GM12878 (cell line): ENCODE measurements at regions not wholly inside any gene's neighbourhood (a gene's known extent, or its start where the extent isn't known, plus 50 kb on each side); places are given as distances from the start of the nearest gene placed in this dataset.
"Not testable (repeated sequence)": the region's sequence is repeated elsewhere in the genome, so short reads cannot be mapped to it uniquely, and the experiment has no call there.

Source experiments
- ATAC-seq: fragments of 200-7000 bp; cut with Tn5 transposase; 3 replicates; pipeline ENCODE4 v1.9.1; 2020; ENCODE audit warnings: mild to moderate bottlenecking, moderate library complexity
- BruUV-seq: library from RNA; stranded (reverse); fragments of 400-500 nt; replicated peaks from 2 replicates; lab custom pipeline; 2021; lab: Mats Ljungman, UMichigan
- CTCF ChIA-PET: fragments of 300-600 bp; sonication (Branson Sonifier 250); formaldehyde crosslinking; extraction: SDS; loops from one replicate; lab custom pipeline; 2021; ENCODE audit warnings: inconsistent platforms; lab: Yijun Ruan, JAX
- POLR2A ChIA-PET: fragments of 350-600 bp; formaldehyde crosslinking; extraction: SDS; loops from one replicate; lab custom pipeline; 2021; ENCODE audit warnings: inconsistent platforms; lab: Charles Lee
- RAD21 ChIA-PET: fragments of 300-600 bp; sonication (Branson Sonifier 250); formaldehyde crosslinking; loops from one replicate; lab custom pipeline; 2023; ENCODE audit warnings: antibody characterized with exemption; ENCODE audit not compliant: unreplicated experiment; lab: Charles Lee
- SMC1A ChIA-PET: fragments of 300-600 bp; sonication (Branson Sonifier 250); formaldehyde crosslinking; loops from one replicate; lab custom pipeline; 2023; ENCODE audit not compliant: unreplicated experiment, uncharacterized antibody; lab: Charles Lee
- DNase-seq: peaks from one replicate; pipeline ENCODE4 v3.0.0-alpha.2; 2011; ENCODE audit warnings: low read depth, low spot score
- FAIRE-seq: peaks from 3 replicates; lab custom pipeline; 2011; peaks lifted over from hg19 to GRCh38; lab: Jason Lieb, UNC
- H2AFZ ChIP-seq: 2 replicates; pipeline ENCODE4 v1.6.0; 2011; ENCODE audit warnings: low read depth, low read length, control low read depth; ENCODE audit not compliant: control insufficient read depth
- H3K27ac ChIP-seq: 2 replicates; pipeline ENCODE4 v1.5.1; 2011; ENCODE audit warnings: control low read depth; ENCODE audit not compliant: control insufficient read depth, insufficient read depth
- H3K27me3 ChIP-seq, 2 experiments: replicated peaks in 1 of 2; 2 replicates each; pipeline versions ENCODE4 v1.6.0 to v1.6.1; 2011; ENCODE audit warnings: low read length in 1 of 2; ENCODE audit not compliant: control insufficient read depth in 2 of 2, insufficient read depth in 2 of 2
- H3K36me3 ChIP-seq, 2 experiments: 2 replicates each; pipeline ENCODE4 v1.5.1; 2011; ENCODE audit warnings: low read length in 1 of 2; ENCODE audit not compliant: control insufficient read depth in 2 of 2, insufficient read depth in 2 of 2
- H3K4me1 ChIP-seq: 2 replicates; pipeline ENCODE4 v1.6.1; 2011; ENCODE audit warnings: mild to moderate bottlenecking, low read length, moderate library complexity, mixed read lengths; ENCODE audit not compliant: control insufficient read depth, insufficient read depth
- H3K4me2 ChIP-seq: 2 replicates; pipeline ENCODE4 v1.6.0; 2011; ENCODE audit warnings: control low read depth; ENCODE audit not compliant: control insufficient read depth, insufficient read depth
- H3K4me3 ChIP-seq: fragments of 200-600 bp; sonication (generic); 2 replicates; pipeline ENCODE4 v1.5.1; 2016
- H3K79me2 ChIP-seq: 2 replicates; pipeline ENCODE4 v1.6.0; 2011; ENCODE audit warnings: low read length; ENCODE audit not compliant: control insufficient read depth, insufficient read depth
- H3K9ac ChIP-seq: 2 replicates; pipeline ENCODE4 v1.8.0; 2011; ENCODE audit warnings: low read length, control low read depth, mixed read lengths; ENCODE audit not compliant: control insufficient read depth, insufficient read depth
- H3K9me3 ChIP-seq: replicated peaks from 3 replicates; pipeline ENCODE4 v1.5.1; 2011; ENCODE audit warnings: mild to moderate bottlenecking, low read length; ENCODE audit not compliant: control insufficient read depth, insufficient read depth
- H4K20me1 ChIP-seq: 2 replicates; pipeline ENCODE4 v1.6.0; 2011; ENCODE audit not compliant: control insufficient read depth, insufficient read depth
- ASH2L ChIP-seq: fragments of 300-600, 200-600 bp; sonication (generic); IDR thresholded peaks from 2 replicates; pipeline ENCODE4 v1.6.1; 2017; ENCODE audit warnings: low read depth, mild to moderate bottlenecking, borderline replicate concordance
- CBX3 ChIP-seq: fragments of 200-600 bp; sonication (generic); IDR thresholded peaks from 2 replicates; pipeline ENCODE4 v1.6.1; 2016; ENCODE audit warnings: low read depth, borderline replicate concordance
- KLF5 ChIP-seq: fragments of 450-650 bp; IDR thresholded peaks from 2 replicates; pipeline ENCODE4 v1.6.1; 2014; ENCODE audit warnings: mild to moderate bottlenecking; ENCODE audit not compliant: partially characterized antibody
- MLLT1 ChIP-seq: fragments of 450-650 bp; IDR thresholded peaks from 2 replicates; pipeline ENCODE4 v1.6.1; 2016; ENCODE audit warnings: mild to moderate bottlenecking
- PAX8 ChIP-seq: fragments of 450-650 bp; IDR thresholded peaks from 2 replicates; pipeline ENCODE4 v1.6.1; 2017; ENCODE audit warnings: mild to moderate bottlenecking, moderate library complexity
- PRDM15 ChIP-seq: fragments of 450-650 bp; formaldehyde crosslinking; IDR thresholded peaks from 2 replicates; pipeline ENCODE4 v1.4.0; 2020; ENCODE audit warnings: mild to moderate bottlenecking, moderate library complexity
- ZBTB33 ChIP-seq: fragments of 450-650 bp; IDR thresholded peaks from 2 replicates; pipeline ENCODE4 v1.6.1; 2017; ENCODE audit warnings: mild to moderate bottlenecking
- WGBS: methylation state at CpG from one replicate; pipeline ENCODE4 v1.1.6; 2016; ENCODE audit warnings: low lambda C conversion rate; ENCODE audit not compliant: insufficient replicate concordance, insufficient coverage; ENCODE audit errors: missing lambda C conversion rate; 5-methylcytosine and 5-hydroxymethylcytosine counted together
- in situ Hi-C: fragments of 300-500 bp; cut with MboI; formaldehyde crosslinking; loops from 9 replicates; pipeline ENCODE4 v1.14.3; 2018; ENCODE audit warnings: mixed read lengths
- intact Hi-C: fragments of 100-400 bp; cut with micrococcal nuclease; formaldehyde crosslinking; loops from one replicate; pipeline ENCODE4 v1.14.2; 2022; ENCODE audit not compliant: unreplicated experiment

GRCh38 chr18:14937271-14937670 lies 189.3 kb downstream of the ANKRD30B start (continued):
- TF ChIP-seq KLF5 (no peak), ASH2L (no peak), ZBTB33 (no peak), MLLT1 (no peak), PAX8 (no peak), PRDM15 (CRISPR knock-in tag) (no peak)

- Histone ChIP-seq H2AFZ (no peak overlapping the region), H3K9ac (no peak overlapping the region), H3K27me3 (no peaks in the 10 kb centered on the region), H3K4me2 (no peak overlapping the region), H3K9me3 (no peaks in the 10 kb centered on the region; the same call in 2 of the 3 replicates), H3K36me3 (no peaks in the 10 kb centered on the region), H3K79me2 (no peaks in the 10 kb centered on the region), H3K4me3 (no peak overlapping the region), H3K27ac (no peak overlapping the region), H3K4me1 (no peaks in the 10 kb centered on the region), H4K20me1 (no peaks in the 10 kb centered on the region)
- ChIA-PET POLR2A (no interaction called here), RAD21 (no interaction called here), CTCF (no interaction called here), SMC1A (no interaction called here)
- no TSS peak for BruUV-seq
- DNase-seq (no peak), ATAC-seq (no peak), FAIRE-seq (no peak)
- in situ Hi-C loops (no loop called here), intact Hi-C loops (no loop called here)
- no peak for TF ChIP-seq CBX3
Measured at GRCh38 chr18:14939141-14939540, 191.2 kb downstream of the ANKRD30B start.

GRCh38 chr18:14940106-14940505 lies 192.1 kb downstream of the ANKRD30B start:
- in situ Hi-C loops, RAD21 ChIA-PET, BruUV-seq: not testable (repeated sequence)

More at GRCh38 chr18:14940106-14940505, 192.1 kb downstream of the ANKRD30B start:
- H4K20me1 ChIP-seq, H3K9ac ChIP-seq, SMC1A ChIA-PET, DNase-seq, H3K27ac ChIP-seq, H3K79me2 ChIP-seq, FAIRE-seq, H3K4me3 ChIP-seq, H2AFZ ChIP-seq, intact Hi-C loops, H3K27me3 ChIP-seq, H3K36me3 ChIP-seq, H3K4me2 ChIP-seq, CTCF ChIA-PET, POLR2A ChIA-PET, ATAC-seq, H3K4me1 ChIP-seq, H3K9me3 ChIP-seq: not testable (repeated sequence)
- WGBS = 0% methylated on average over 6 of the region's 6 CpGs
